ENCODE measurements at regions not wholly inside any gene's neighbourhood (a gene's known extent, or its start where the extent isn't known, plus 50 kb on each side); places are given as distances from the start of the nearest gene placed in this dataset.

GRCh38 chr9:105188746-105189145 lies 55.7 kb upstream of the SLC44A1 start:
- TF ChIP-seq, protein P1, sequence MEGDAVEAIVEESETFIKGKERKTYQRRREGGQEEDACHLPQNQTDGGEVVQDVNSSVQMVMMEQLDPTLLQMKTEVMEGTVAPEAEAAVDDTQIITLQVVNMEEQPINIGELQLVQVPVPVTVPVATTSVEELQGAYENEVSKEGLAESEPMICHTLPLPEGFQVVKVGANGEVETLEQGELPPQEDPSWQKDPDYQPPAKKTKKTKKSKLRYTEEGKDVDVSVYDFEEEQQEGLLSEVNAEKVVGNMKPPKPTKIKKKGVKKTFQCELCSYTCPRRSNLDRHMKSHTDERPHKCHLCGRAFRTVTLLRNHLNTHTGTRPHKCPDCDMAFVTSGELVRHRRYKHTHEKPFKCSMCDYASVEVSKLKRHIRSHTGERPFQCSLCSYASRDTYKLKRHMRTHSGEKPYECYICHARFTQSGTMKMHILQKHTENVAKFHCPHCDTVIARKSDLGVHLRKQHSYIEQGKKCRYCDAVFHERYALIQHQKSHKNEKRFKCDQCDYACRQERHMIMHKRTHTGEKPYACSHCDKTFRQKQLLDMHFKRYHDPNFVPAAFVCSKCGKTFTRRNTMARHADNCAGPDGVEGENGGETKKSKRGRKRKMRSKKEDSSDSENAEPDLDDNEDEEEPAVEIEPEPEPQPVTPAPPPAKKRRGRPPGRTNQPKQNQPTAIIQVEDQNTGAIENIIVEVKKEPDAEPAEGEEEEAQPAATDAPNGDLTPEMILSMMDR (IDR thresholded peaks at IDR 0.05; ENCODE audit: low read depth, low read length): no peak; the same call in 1 of the 2 replicates
- no peak for TF ChIP-seq EZH2phosphoT487 (IDR thresholded peaks at IDR 0.05; ENCODE audit: low read depth)
